ENCODE measurements at regions not wholly inside any gene's neighbourhood (a gene's known extent, or its start where the extent isn't known, plus 50 kb on each side); places are given as distances from the start of the nearest gene placed in this dataset.

DNA sequence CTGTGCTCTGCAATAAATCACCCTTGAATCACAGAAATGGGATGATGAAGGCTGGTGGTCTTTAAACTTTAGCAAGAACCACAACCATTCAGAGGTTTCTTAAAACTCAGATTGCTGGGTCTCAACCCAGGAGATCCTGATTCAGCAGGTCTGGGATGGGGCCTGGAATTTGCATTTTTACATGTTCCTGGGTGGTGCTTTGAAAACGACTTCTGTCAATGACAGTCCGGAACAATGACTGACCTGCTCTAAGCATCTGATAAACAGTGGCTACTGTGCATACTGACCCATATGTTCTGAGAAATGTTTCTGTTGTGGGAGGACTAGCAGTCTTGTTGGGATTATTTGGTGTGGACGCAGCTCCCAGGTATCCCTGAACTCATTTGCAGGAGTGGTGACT, 92.7 kb downstream of the GADD45G start:
- TF ChIP-seq CTCF (conservative IDR thresholded peaks at IDR 0.05 in 1 of 2, IDR thresholded peaks at IDR 0.05 in 1 of 2; ENCODE audit: extremely low read depth in 1 of 2, insufficient read depth in 1 of 2, low read depth in 1 of 2, low read length in 2 of 2) (no peak), EZH2 (IDR thresholded peaks at IDR 0.05; ENCODE audit: borderline replicate concordance, low read length) (no peak)

All from mammary epithelial cell (primary cell).